Liver (tissue), 3 donors: ENCODE measurements at regions not wholly inside any gene's neighbourhood (a gene's known extent, or its start where the extent isn't known, plus 50 kb on each side); places are given as distances from the start of the nearest gene placed in this dataset.

Source experiments
- EGR1 ChIP-seq, 2 donors: IDR thresholded peaks; 2 replicates each; pipeline ENCODE4 v1.6.1; 2016 to 2018; ENCODE audit warnings: antibody characterized with exemption in 2 of 2, low read depth in 2 of 2
- FOXA1 ChIP-seq: IDR thresholded peaks from 2 replicates; pipeline ENCODE4 v1.6.1; 2016; ENCODE audit warnings: antibody characterized with exemption
- GABPA ChIP-seq, 2 donors: IDR thresholded peaks in 1 of 2; conservative IDR thresholded peaks in 1 of 2; 2 replicates each; pipeline ENCODE4 v1.6.1; 2016; ENCODE audit warnings: antibody characterized with exemption in 2 of 2, mild to moderate bottlenecking in 1 of 2, moderate library complexity in 1 of 2
- HNF4G ChIP-seq: IDR thresholded peaks from 2 replicates; pipeline ENCODE4 v1.6.1; 2016; ENCODE audit warnings: antibody characterized with exemption
- RAD21 ChIP-seq, 2 donors: IDR thresholded peaks; 2 replicates each; pipeline ENCODE4 v1.6.1; 2016; ENCODE audit warnings: antibody characterized with exemption in 2 of 2, mild to moderate bottlenecking in 2 of 2
- RXRA ChIP-seq, 2 donors: IDR thresholded peaks; 2 replicates each; pipeline ENCODE4 v1.6.1; 2017 to 2018; ENCODE audit warnings: antibody characterized with exemption in 2 of 2, mild to moderate bottlenecking in 1 of 2
- TAF1 ChIP-seq: conservative IDR thresholded peaks from 2 replicates; pipeline ENCODE4 v1.6.1; 2016; ENCODE audit warnings: antibody characterized with exemption, mild to moderate bottlenecking
- YY1 ChIP-seq: IDR thresholded peaks from 2 replicates; pipeline ENCODE4 v1.6.1; 2016; ENCODE audit warnings: antibody characterized with exemption, mild to moderate bottlenecking
- TF ChIP-seq, protein P1 (sequence below): fragments of 150-350 bp; IDR thresholded peaks from 2 replicates; pipeline ENCODE4 v1.5.1; 2017; ENCODE audit warnings: improper control_type of control experiment, low read depth, low read length; ENCODE audit not compliant: missing input control
- TF ChIP-seq, protein P2 (sequence below): IDR thresholded peaks from 2 replicates; pipeline ENCODE4 v1.6.1; 2016; ENCODE audit warnings: antibody characterized with exemption
- TF ChIP-seq, protein P3 (sequence below): IDR thresholded peaks from 2 replicates; pipeline ENCODE4 v1.6.1; 2016; ENCODE audit warnings: antibody characterized with exemption, mild to moderate bottlenecking
- TF ChIP-seq, protein P4 (sequence below): IDR thresholded peaks from 2 replicates; pipeline ENCODE4 v1.6.1; 2016; ENCODE audit warnings: antibody characterized with exemption
- TF ChIP-seq, protein P5 (sequence below): IDR thresholded peaks from 2 replicates; pipeline ENCODE4 v1.6.1; 2016; ENCODE audit warnings: antibody characterized with exemption
- donor health status: healthy.
- donor health status: healthy.

DNA sequence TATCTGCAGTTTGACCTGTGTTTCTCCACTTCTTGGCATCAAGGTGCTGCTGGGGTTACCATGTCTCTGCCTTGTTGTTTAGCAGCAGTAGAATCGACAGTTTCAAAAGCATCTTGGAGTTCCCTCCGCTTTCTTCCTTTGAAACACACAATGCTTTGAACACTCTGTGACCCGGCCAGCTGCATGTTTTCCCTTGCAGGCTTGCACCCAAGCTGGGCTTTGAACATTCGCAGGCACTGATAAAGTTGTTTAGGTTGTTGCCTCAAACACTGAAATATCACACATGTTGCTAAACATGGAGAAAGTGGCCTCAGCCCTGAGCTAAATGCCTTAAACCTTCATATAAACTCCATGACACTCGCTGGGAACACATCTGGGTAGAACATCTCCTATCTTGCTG lies 251.7 kb downstream of the TSN start:
- TF ChIP-seq, protein P1, sequence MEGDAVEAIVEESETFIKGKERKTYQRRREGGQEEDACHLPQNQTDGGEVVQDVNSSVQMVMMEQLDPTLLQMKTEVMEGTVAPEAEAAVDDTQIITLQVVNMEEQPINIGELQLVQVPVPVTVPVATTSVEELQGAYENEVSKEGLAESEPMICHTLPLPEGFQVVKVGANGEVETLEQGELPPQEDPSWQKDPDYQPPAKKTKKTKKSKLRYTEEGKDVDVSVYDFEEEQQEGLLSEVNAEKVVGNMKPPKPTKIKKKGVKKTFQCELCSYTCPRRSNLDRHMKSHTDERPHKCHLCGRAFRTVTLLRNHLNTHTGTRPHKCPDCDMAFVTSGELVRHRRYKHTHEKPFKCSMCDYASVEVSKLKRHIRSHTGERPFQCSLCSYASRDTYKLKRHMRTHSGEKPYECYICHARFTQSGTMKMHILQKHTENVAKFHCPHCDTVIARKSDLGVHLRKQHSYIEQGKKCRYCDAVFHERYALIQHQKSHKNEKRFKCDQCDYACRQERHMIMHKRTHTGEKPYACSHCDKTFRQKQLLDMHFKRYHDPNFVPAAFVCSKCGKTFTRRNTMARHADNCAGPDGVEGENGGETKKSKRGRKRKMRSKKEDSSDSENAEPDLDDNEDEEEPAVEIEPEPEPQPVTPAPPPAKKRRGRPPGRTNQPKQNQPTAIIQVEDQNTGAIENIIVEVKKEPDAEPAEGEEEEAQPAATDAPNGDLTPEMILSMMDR, result no peak
- TF ChIP-seq FOXA1 (no peak), RAD21 (IDR thresholded peaks at IDR 0.05) (no peak), YY1 (no peak), GABPA (IDR thresholded peaks at IDR 0.05 in 1 of 2, conservative IDR thresholded peaks at IDR 0.05 in 1 of 2) (no peak), RXRA (IDR thresholded peaks at IDR 0.05) (no peak), HNF4G (no peak), EGR1 (IDR thresholded peaks at IDR 0.05; ENCODE audit: low read depth in 2 of 2) (no peak), TAF1 (no peak)
- TF ChIP-seq, protein P2, sequence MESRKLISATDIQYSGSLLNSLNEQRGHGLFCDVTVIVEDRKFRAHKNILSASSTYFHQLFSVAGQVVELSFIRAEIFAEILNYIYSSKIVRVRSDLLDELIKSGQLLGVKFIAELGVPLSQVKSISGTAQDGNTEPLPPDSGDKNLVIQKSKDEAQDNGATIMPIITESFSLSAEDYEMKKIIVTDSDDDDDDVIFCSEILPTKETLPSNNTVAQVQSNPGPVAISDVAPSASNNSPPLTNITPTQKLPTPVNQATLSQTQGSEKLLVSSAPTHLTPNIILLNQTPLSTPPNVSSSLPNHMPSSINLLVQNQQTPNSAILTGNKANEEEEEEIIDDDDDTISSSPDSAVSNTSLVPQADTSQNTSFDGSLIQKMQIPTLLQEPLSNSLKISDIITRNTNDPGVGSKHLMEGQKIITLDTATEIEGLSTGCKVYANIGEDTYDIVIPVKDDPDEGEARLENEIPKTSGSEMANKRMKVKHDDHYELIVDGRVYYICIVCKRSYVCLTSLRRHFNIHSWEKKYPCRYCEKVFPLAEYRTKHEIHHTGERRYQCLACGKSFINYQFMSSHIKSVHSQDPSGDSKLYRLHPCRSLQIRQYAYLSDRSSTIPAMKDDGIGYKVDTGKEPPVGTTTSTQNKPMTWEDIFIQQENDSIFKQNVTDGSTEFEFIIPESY, result no peak
- TF ChIP-seq, protein P3, sequence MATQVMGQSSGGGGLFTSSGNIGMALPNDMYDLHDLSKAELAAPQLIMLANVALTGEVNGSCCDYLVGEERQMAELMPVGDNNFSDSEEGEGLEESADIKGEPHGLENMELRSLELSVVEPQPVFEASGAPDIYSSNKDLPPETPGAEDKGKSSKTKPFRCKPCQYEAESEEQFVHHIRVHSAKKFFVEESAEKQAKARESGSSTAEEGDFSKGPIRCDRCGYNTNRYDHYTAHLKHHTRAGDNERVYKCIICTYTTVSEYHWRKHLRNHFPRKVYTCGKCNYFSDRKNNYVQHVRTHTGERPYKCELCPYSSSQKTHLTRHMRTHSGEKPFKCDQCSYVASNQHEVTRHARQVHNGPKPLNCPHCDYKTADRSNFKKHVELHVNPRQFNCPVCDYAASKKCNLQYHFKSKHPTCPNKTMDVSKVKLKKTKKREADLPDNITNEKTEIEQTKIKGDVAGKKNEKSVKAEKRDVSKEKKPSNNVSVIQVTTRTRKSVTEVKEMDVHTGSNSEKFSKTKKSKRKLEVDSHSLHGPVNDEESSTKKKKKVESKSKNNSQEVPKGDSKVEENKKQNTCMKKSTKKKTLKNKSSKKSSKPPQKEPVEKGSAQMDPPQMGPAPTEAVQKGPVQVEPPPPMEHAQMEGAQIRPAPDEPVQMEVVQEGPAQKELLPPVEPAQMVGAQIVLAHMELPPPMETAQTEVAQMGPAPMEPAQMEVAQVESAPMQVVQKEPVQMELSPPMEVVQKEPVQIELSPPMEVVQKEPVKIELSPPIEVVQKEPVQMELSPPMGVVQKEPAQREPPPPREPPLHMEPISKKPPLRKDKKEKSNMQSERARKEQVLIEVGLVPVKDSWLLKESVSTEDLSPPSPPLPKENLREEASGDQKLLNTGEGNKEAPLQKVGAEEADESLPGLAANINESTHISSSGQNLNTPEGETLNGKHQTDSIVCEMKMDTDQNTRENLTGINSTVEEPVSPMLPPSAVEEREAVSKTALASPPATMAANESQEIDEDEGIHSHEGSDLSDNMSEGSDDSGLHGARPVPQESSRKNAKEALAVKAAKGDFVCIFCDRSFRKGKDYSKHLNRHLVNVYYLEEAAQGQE, result no peak
- TF ChIP-seq, protein P4, sequence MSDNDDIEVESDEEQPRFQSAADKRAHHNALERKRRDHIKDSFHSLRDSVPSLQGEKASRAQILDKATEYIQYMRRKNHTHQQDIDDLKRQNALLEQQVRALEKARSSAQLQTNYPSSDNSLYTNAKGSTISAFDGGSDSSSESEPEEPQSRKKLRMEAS, result no peak
- TF ChIP-seq, protein P5, sequence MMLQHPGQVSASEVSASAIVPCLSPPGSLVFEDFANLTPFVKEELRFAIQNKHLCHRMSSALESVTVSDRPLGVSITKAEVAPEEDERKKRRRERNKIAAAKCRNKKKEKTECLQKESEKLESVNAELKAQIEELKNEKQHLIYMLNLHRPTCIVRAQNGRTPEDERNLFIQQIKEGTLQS, result no peak
